Stimulated activated CD4-positive, alpha-beta T cell treated with anti-CD3 and anti-CD28 coated beads, TNF-alpha, amount 100 ng/mL, for 1 hour (primary cell): ENCODE measurements at regions not wholly inside any gene's neighbourhood (a gene's known extent, or its start where the extent isn't known, plus 50 kb on each side); places are given as distances from the start of the nearest gene placed in this dataset.
"Not testable (repeated sequence)": the region's sequence is repeated elsewhere in the genome, so short reads cannot be mapped to it uniquely, and the experiment has no call there.

Source experiments
- DNase-seq, 3 donors: peaks; one replicate each; pipeline ENCODE4 v3.0.0-alpha.2; 2020; ENCODE audit warnings: low read depth in 3 of 3, low spot score in 1 of 3

DNA sequence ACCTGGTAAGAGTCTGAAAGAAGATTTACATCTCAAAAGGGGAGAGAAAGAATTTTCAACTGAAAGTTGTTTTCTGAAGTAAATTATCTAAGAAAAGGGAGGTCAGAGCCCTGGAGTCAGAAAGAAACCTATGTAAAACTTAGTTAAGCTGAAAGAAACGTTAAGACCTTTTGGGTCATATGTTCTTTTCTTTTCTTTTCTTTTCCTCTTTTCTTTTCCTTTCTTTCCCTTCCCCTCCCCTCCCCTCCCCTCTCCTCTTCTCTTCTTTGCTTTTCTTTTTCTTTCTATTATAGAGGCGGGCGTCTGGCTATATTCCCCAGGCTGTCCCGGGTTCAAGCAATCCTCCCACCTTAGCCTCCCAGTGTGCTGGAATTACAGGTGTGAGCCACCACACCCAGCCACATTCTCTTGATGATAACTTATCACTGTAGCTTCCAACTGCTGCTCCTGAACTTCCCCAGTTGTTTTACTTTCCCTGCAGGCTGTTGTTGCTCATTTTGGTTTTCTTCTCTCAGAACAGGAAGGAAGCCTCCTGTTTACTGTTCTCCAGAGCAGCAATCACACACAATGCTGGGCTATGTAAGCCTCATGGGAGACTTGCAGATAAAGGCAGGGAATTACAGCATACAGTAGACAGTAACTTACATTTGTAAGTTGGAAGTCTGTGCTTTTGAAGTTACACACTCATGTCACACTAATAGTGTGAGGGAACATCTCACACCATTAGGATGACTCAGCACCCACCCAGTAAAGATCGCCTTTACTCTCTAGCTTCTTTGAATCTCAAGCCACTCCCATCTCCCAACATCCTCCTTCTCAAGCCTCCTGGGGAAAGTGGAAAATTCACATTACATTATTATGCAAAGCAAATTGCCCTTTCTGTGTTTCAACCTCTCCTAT lies 2216.6 kb upstream of the WWC1 start:
- no peak for DNase-seq

DNA sequence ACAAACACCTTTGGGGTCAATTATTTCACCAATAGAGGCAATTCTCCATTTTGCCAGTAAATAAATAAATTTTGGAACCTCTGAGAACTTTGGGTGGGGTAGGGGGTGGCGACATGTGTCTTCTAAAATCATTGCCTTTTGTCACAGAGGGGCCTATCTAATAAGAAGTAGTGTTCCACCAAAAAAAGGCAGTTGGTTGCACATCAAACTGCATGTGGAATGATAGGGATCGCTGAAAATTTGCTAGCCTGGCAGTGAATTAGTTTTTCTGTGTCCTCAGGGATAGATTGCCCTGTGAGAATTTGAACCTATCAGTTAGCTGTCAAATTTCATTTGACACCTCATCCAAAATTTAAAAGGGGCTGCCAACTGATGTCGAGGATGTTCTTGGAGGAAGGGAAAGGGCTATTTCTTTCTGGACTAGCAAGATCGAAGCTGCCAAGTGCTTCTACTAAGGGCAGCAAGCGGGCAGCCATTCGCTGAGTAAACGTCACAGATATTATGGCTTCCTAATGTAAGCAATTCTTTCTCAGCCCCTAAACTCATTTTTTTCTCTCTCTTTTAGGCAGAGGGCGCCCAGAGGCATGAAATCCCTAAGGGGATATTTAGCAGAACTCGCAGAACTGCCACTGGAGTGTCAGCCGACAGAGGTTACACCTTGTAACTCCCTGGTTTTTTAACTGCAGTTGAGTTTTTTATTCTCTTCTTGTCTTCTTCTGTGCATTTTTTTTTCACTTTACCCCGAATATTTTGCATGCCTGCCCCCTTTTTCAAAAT lies 2208.1 kb upstream of the WWC1 start:
- no peak for DNase-seq

DNA sequence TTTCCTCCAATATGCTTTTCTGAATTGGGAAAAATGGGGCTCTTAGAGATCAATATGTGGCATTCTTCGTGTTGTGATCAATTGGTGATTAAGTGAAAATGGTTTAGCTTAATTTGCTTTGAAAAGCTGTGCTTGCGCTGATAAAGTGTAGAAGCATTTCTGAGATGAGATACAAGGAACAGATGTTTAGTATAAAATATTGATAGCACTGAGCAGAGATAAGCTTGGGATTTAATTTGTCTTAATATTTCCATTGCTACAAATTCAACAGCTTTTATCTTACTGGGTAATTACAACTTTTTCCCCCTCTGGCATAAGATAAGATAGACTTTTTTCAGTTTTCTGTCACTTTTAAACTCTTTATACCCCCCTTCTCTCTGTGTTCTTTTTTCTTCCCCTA lies 2204.9 kb upstream of the WWC1 start:
- no peak for DNase-seq

DNA sequence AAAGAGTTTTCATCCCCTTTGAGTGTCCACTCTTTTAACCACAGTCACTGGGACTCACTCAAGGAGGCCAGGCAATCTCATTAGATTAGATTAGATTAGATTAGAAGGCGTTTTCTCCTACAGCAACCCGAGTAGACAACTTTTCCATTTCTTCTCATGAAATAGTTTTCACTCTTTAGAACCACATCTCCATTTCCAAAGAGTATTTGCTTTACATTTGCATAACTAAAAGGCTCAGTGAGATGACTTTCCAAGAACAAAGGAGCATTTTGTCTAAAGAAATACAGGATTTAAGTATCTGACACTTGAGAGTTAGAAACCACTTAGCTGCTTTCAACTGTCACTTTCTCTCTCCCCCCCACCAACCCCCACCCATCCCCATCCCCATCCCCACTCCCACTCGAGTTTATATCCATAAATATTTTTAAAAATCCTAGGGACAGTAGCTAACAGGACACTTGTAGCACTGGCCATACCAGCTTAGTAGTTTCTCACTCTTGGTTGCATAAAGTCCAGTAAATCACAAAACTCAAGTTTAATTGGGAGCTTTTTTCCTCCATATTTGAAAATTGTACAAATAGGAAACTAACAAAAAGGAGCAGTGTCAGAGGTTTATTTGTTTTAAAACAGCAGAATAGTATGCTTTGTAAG lies 2202.9 kb upstream of the WWC1 start:
- DNase-seq: no peak

DNA sequence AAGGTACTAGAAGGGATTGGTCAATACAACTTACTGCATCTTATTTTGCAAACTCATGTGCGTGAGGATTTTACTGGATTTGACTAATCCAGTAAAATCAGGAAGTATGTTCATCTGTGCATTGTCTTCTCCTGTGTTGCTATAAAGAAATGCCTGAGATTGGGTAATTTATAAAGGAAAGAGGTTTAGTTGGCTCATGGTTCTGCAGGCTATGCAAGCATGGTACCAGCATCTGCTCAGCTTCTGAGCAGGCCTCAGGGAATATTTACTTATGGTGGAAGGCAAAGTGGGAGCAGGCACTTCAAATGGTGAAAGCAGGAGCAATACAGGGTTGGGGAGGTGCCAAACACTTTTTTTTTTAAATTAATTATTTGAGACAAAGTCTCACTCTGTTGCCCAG lies 2199.5 kb upstream of the WWC1 start:
- DNase-seq: no peak

DNA sequence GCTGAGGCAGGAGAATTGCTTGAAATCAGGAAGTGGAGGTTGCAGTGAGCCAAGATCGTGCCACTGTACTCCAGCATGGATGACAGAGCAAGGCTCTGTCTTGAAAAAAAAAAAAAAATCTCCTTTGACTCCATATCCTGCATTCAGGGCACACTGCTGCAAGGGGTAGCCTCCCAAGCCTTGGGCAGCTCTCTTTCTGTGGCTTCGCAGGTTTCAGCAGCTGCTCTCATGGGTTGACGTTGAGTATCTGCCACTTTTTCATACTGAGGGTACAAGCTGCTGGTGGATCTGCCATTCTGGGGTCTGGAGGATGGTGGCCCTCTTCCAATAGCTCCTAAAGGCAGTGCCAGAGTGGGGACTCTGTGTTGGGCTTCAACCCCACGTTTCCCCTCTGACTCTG lies 2198.1 kb upstream of the WWC1 start:
- DNase-seq: no peak

DNA sequence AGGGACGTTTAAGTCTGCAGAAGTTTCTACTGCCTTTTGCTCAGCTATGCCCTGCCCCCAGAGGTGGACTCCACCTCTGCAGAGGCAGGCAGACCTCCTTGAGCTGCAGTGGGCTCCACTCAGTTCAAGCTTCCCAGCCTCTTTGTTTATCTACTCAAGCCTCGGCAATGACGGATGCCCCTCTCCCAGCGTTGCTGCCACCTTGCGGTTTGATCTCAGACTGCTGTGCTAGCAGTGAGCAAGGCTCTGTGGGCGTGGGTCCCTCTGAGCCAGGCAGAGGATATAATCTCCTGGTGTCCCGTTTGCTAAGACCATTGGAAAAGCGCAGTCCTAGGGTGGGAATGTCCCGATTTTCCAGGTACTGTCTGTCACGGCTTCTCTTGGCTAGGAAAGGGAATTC lies 2188.5 kb upstream of the WWC1 start:
- DNase-seq: no peak

DNA sequence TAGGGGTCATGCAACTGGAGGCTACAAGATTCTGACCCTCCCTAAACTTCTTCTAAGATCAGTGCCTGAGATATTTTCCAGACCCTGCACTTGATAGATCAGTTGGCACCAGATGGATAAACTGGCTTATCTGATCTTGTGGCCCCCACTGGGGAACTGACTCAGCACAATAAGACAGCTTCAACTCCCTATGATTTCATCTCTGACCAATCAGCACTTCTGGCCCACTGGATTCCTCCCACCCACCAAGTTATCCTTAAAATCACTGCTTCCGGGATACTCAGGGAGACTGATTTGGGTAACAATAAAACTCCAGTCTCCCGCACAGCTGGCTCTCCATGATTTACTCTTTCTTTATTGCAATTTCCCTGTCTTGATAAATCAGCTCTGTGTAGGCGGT lies 2180.4 kb upstream of the WWC1 start:
- DNase-seq: no peak

DNA sequence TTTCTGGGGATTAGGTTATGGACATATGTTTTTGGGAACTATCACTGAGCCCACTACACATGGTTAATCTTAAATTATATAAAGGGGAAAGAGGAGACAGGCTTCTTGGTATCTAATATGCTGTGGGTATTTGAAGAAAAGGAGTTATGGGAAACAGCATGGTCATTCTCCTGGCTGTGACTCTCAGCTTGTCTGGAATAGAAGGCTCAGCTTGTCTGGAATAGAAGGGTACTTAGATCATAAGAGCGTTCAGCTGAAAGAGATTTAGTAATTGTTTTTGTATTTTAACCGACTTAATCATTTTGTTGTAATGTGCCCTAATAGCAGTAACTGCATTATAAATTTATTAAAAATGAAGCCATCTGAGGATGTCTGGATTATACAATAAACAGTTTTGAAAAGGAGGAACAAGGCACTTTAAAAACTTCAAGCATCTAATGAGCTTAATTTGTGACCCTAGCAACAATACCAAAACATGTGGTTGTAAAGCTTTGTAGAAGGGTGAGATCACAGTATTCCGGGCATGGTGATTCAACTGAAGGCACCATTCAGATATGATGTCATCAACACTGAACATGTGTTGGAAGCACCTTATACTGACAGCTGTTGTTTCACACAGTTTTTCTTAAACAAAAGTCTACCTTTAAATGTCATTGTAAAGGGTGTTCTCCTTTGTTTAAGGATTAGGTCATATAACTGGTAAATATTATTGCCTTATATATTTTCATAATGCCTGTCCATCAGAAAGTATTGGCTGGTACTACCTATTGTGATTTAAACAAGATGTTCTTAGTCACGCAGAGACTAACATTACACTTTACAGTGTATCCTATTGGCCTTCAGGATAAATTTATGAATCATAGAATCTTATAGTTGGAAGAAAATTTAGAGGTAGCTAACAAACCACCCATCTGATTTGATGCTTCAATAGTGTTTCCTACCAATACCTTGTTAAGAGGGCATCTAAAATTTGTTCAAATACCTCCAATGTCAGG lies 2174.1 kb upstream of the WWC1 start:
- no peak for DNase-seq

DNA sequence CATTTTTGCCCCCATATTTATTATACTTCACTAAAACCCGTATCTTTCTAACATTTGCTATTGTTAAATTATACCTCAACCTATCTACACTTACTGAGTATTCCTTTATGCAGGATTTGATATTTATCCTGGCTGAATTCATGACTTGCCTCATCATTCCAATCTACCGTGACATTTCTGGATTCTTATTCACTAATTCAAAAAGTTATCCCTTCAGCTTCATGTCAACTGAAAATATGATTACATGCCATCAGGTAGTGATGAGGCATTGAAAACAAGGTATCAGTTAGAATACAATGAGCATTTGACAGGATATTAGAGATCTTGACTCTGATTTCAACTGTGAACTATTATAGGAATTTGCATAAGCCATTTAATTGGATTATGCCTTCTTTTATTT lies 2171.9 kb upstream of the WWC1 start:
- no peak for DNase-seq

DNA sequence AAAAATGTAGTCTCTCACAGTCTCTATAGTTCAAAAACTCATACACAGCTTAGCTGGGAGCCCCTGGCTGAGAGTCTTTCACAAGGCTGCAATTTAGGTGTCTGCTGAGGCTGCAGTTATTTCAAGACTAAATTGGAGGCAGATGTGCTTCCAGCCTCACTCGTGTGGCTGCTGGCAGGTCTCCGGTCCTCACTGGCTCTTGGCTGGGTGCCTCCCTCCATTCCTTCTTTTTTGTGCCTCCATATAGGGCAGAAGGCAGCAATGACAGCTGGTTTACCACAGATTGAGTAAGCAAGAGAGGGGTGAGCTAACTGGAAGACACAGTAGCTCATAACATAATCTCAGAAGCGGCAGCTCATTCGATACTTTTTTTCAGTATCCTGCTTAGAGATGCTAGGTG lies 2167.7 kb upstream of the WWC1 start:
- no peak for DNase-seq

DNA sequence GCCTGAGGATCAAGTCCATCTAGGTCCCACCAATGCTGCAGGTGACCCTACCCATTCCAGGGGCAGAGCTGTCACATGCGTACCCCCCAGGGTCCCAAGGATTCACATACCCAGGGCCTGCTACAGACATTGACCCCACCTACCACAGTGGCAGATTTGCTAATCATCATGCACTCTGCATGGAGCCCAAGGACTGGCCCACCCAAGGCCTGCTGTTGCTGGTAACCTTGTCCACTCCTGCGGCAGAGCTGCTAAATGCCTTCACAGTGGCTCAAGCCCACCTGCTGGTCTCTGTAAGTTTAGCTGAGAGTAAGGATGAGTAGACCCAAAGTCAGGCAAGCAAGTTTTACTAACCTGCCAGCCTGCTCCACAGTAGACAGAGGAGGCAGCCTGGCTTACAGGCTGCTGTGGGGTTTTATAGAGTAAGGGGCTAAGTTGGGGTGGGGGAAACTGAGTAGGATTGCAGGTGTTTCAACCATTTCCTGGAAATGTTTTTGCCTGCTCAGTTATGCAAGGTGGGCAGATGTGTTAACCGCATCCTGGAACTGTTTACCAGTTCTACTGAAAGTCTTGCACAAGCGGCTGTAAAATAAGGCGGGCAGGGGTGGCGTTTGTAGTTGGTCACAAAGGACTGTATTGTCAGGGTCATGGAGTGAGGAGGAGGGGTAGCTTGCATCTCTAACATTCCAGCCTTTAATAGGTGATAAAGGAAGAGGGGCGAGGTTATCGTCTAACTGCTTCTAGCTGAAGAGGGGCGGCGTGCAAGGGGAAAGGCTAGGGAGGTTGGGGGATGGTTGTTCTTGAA lies 2163.5 kb upstream of the WWC1 start:
- DNase-seq: no peak

DNA sequence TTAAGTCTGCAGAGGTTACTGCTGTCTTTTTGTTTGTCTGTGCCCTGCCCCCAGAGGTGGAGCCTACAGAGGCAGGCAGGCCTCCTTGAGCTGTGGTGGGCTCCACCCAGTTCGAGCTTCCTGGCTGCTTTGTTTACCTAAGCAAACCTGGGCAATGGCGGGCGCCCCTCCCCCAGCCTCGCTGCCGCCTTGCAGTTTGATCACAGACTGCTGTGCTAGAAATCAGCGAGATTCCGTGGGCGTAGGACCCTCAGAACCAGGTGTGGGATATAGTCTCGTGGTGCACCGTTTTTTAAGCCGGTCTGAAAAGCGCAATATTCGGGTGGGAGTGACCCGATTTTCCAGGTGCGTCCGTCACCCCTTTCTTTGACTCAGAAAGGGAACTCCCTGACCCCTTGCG lies 2146.3 kb upstream of the WWC1 start:
- DNase-seq: not testable (repeated sequence)

DNA sequence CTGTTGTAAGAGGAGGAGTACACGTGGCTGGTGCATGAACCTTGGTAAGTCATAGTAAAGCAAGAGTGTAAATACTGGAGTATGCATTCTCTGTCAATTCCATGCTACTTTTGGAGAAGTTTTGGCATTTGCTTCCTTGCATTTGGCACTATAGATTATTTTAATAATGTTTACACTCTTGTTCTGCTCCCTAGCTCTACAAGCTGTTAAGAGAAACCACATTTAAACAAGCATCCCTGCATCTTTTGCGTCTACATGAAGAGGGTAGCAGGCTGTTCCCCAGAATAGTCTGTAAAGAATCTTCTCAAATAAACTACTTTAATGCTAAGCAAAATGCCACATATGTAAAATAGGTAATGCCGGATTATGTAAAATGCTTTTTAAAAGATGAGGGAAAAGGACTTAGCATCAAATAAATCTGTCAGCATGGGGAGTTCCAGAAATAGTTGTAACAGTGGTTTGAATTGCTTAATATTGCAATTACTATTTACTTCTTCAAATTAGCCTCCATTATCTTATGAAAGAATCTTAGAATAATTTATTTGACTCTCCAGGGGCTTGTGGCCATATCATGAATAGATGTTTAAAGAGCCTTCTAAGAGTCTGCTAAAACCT lies 2127.3 kb upstream of the WWC1 start:
- DNase-seq: no peak

DNA sequence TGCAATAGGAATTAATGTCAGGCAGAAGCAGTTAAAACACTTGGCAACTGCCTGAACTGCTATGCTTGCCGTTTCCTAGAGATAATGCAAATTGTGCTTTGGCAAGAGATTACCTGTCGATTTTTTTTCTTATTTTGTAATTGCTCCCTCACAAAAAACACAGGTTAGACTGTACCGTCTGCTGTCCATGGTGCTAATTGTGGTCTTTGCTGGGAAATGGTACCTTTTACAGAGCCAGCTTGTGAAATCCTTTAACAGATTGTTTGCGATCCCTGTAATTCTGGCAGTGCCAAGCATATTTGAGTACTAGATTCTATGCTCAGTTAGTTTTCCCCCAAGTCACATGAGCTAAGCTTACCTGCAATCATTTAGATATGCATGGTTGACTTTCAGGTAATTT lies 2125.8 kb upstream of the WWC1 start:
- no peak for DNase-seq

DNA sequence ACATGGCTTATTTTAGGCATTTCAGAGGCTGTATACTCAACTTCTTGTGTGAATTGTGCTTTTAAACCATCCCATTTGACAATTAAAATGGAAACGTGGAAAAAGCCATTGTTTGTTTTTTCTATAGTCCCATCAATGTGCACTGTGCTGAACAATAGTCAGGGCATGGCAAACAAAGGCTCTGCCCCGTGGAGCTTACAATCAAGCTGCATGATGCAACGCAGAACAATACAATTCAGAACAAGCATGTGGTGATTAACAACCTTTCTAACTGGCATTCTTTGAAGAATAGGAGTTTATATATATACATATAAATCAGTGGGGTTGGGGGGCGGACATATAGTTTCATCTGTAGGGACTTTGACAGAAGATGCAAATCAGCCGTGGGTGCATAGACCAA lies 2125.4 kb upstream of the WWC1 start:
- DNase-seq: no peak

DNA sequence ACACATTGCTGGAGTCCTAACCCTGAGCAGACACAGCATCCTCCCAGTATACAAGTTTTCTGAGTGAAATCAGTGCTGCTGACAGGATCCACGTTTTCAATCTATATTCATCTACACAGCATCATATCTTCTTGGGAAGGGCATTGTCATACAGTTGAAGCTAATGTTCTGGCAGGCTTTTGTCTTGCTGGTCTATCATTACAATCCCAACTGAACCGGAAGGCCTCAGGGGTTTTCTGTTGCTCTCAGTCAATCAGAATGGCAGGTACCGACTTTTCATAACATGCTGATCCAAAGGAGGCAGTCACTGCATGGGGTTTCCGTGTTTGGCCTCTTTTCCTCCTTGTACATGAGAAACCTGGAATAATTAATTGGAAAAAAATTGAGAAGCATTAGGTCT lies 2118.8 kb upstream of the WWC1 start:
- no peak for DNase-seq

DNA sequence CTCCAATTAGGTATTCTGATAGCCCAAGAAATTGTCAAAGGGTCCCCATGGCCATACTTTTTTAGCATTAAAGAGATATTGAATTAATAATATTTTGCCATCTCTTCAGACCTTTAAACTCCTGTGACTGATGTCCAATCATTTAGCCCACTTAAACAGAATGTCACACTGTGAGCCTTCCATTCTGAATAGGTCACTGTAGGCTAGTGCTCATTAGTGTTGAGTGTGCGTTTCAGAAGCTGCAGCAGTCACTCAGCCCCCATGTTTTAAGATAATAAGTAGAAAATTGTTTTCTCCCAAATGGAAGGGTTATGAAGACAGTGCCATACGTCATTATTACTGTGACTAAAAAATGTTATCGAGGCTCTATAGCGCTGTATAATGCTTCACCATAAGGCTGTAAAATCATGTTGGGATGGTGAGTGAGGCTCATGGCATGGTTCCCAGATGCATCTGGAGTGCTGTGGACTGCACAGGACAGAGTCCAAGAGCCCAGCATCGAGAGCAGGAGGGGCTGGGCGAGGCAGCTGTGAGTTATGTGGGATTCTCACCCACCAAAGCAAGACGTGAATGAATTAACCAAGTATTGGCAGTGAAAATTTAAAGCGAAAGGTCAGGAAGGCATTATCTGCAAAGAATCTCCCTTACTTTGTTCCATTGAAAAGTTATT lies 2112.9 kb upstream of the WWC1 start:
- DNase-seq: no peak

DNA sequence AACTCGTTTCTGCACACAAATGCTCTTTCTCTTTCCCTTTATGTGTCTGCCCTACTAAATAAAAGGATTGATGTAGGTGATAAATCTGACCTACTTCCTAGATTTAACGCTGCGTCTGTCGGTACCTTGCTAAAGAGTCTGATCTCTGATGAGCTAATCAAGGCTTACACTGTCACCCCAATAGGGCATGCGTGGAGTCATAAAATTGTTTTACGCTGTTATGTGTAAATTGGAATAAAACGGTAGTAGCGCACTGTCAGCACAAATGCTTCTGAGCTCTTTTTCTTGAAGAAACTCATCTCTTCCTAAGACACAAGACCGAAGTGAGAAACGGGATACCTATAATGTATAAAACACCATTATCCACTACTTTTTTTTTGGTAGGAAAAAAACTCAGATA lies 2106.3 kb upstream of the WWC1 start:
- DNase-seq: no peak
